ENCODE measurements at regions not wholly inside any gene's neighbourhood (a gene's known extent, or its start where the extent isn't known, plus 50 kb on each side); places are given as distances from the start of the nearest gene placed in this dataset.

GRCh38 chr10:44182909-44183308 is 202.0 kb downstream of the CXCL12 start:
- TF ChIP-seq CTCF (IDR thresholded peaks at IDR 0.05), result no peak
- Histone ChIP-seq H3K36me3 (no peaks in the 10 kb centered on the region), H3K9me3 (no peaks in the 10 kb centered on the region), H3K4me1 (ENCODE audit: control insufficient read depth in 1 of 2, insufficient read depth in 1 of 2, low read depth in 1 of 2, low read length in 1 of 2) (no peaks in the 10 kb centered on the region), H3K27ac (no peak overlapping the region), H3K27me3 (no peaks in the 10 kb centered on the region), H3K4me3 (ENCODE audit: low read depth in 1 of 2, low read length in 1 of 2) (no peak overlapping the region)

GRCh38 chr10:44180321-44181168 is 204.4 kb downstream of the CXCL12 start:
- no peaks in the 10 kb centered on the region for H3K36me3 ChIP-seq
- no peaks in the 10 kb centered on the region for H3K27me3 ChIP-seq
- no peaks in the 10 kb centered on the region for H3K9me3 ChIP-seq
- no peak overlapping the region for H3K4me3 ChIP-seq (ENCODE audit: low read depth in 1 of 2, low read length in 1 of 2)
- H3K4me1 ChIP-seq (ENCODE audit: control insufficient read depth in 1 of 2, insufficient read depth in 1 of 2, low read depth in 1 of 2, low read length in 1 of 2), result no peaks in the 10 kb centered on the region
- TF ChIP-seq CTCF (IDR thresholded peaks at IDR 0.05), result no peak
- no peak overlapping the region for H3K27ac ChIP-seq

GRCh38 chr10:44178856-44179255 is 206.0 kb downstream of the CXCL12 start:
- Histone ChIP-seq H3K4me1 (ENCODE audit: control insufficient read depth in 1 of 2, insufficient read depth in 1 of 2, low read depth in 1 of 2, low read length in 1 of 2) (no peaks in the 10 kb centered on the region), H3K27ac (no peak overlapping the region), H3K4me3 (ENCODE audit: low read depth in 1 of 2, low read length in 1 of 2) (no peak overlapping the region), H3K27me3 (no peaks in the 10 kb centered on the region), H3K9me3 (no peaks in the 10 kb centered on the region), H3K36me3 (no peaks in the 10 kb centered on the region)
- no peak for TF ChIP-seq CTCF (IDR thresholded peaks at IDR 0.05)

GRCh38 chr10:44178281-44178680 is 206.6 kb downstream of the CXCL12 start:
- H3K4me1 ChIP-seq (ENCODE audit: control insufficient read depth in 1 of 2, insufficient read depth in 1 of 2, low read depth in 1 of 2, low read length in 1 of 2), result no peaks in the 10 kb centered on the region

GRCh38 chr10:44177610-44178009 is 207.3 kb downstream of the CXCL12 start:
- Histone ChIP-seq H3K27me3 (no peaks in the 10 kb centered on the region), H3K4me3 (ENCODE audit: low read depth in 1 of 2, low read length in 1 of 2) (no peak overlapping the region), H3K9me3 (no peaks in the 10 kb centered on the region), H3K27ac (no peak overlapping the region), H3K4me1 (ENCODE audit: control insufficient read depth in 1 of 2, insufficient read depth in 1 of 2, low read depth in 1 of 2, low read length in 1 of 2) (no peaks in the 10 kb centered on the region), H3K36me3 (no peaks in the 10 kb centered on the region)
- TF ChIP-seq CTCF (IDR thresholded peaks at IDR 0.05), result no peak

More at GRCh38 chr10:44178281-44178680, 206.6 kb downstream of the CXCL12 start:
- Histone ChIP-seq H3K4me3 (ENCODE audit: low read depth in 1 of 2, low read length in 1 of 2) (no peak overlapping the region), H3K27me3 (no peaks in the 10 kb centered on the region), H3K27ac (no peak overlapping the region), H3K9me3 (no peaks in the 10 kb centered on the region), H3K36me3 (no peaks in the 10 kb centered on the region)
- no peak for TF ChIP-seq CTCF (IDR thresholded peaks at IDR 0.05)
